PFSK-1 (cell line): ENCODE measurements at regions not wholly inside any gene's neighbourhood (a gene's known extent, or its start where the extent isn't known, plus 50 kb on each side); places are given as distances from the start of the nearest gene placed in this dataset.

Experiments used
- FOXP2 ChIP-seq: optimal IDR thresholded peaks from 2 replicates; pipeline ENCODE3; 2011; ENCODE audit warnings: borderline replicate concordance, control low read depth, inconsistent platforms; ENCODE audit not compliant: insufficient read depth; ENCODE audit errors: extremely low read length, extremely low read depth
- POLR2AphosphoS5 ChIP-seq: IDR thresholded peaks from 2 replicates; pipeline ENCODE4 v1.6.1; 2012; ENCODE audit warnings: low read depth, mild to moderate bottlenecking, control low read depth, low read length, moderate library complexity
- SIN3A ChIP-seq: IDR thresholded peaks from 2 replicates; pipeline ENCODE4 v1.6.1; 2012; ENCODE audit warnings: mild to moderate bottlenecking, low read length, moderate library complexity, borderline replicate concordance; ENCODE audit not compliant: insufficient read depth
- TAF1 ChIP-seq: IDR thresholded peaks from 2 replicates; pipeline ENCODE4 v1.6.1; 2012; ENCODE audit warnings: low read length, control low read depth, borderline replicate concordance; ENCODE audit not compliant: insufficient read depth
- TF ChIP-seq, protein P1 (sequence below), 2 experiments: IDR thresholded peaks; 2 replicates each; pipeline versions ENCODE4 v1.6.1 to v1.8.0; 2011 to 2012; ENCODE audit warnings: low read depth in 2 of 2, low read length in 2 of 2, control low read depth in 1 of 2, inconsistent platforms in 1 of 2, mild to moderate bottlenecking in 1 of 2, moderate library complexity in 1 of 2; ENCODE audit not compliant: insufficient read depth in 1 of 2

- TF ChIP-seq SIN3A (no peak), POLR2AphosphoS5 (no peak), TAF1 (no peak), FOXP2 (no peak)
- TF ChIP-seq, protein P1, sequence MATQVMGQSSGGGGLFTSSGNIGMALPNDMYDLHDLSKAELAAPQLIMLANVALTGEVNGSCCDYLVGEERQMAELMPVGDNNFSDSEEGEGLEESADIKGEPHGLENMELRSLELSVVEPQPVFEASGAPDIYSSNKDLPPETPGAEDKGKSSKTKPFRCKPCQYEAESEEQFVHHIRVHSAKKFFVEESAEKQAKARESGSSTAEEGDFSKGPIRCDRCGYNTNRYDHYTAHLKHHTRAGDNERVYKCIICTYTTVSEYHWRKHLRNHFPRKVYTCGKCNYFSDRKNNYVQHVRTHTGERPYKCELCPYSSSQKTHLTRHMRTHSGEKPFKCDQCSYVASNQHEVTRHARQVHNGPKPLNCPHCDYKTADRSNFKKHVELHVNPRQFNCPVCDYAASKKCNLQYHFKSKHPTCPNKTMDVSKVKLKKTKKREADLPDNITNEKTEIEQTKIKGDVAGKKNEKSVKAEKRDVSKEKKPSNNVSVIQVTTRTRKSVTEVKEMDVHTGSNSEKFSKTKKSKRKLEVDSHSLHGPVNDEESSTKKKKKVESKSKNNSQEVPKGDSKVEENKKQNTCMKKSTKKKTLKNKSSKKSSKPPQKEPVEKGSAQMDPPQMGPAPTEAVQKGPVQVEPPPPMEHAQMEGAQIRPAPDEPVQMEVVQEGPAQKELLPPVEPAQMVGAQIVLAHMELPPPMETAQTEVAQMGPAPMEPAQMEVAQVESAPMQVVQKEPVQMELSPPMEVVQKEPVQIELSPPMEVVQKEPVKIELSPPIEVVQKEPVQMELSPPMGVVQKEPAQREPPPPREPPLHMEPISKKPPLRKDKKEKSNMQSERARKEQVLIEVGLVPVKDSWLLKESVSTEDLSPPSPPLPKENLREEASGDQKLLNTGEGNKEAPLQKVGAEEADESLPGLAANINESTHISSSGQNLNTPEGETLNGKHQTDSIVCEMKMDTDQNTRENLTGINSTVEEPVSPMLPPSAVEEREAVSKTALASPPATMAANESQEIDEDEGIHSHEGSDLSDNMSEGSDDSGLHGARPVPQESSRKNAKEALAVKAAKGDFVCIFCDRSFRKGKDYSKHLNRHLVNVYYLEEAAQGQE (IDR thresholded peaks at IDR 0.05; ENCODE audit: insufficient read depth in 1 of 2, low read depth in 2 of 2, low read length in 2 of 2), result no peak
Measured at GRCh38 chr7:131077735-131078134, 249.9 kb upstream of the MKLN1 start.

DNA sequence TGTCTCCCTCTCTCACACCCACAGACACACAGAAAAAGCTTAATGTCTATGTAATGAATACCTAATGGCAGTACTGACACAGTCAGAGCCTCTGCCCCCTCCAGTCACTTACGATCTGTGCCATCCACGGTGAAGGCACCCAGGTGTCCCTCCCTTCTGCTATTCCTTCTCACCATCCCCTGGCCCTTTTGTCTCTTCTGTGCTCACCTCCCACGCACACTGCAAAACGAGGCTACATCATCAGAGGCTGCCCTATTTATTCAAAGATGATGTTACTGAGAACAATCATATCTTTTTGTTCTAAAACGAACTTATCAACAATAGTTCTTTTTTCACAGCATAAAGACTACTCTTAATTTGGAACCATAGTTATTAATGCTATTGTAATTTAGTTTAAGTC lies 246.9 kb upstream of the MKLN1 start:
- TF ChIP-seq, protein P1 (IDR thresholded peaks at IDR 0.05; ENCODE audit: insufficient read depth in 1 of 2, low read depth in 2 of 2, low read length in 2 of 2), result no peak
- no peak for TF ChIP-seq SIN3A
- no peak for TF ChIP-seq POLR2AphosphoS5
- no peak for TF ChIP-seq FOXP2
- no peak for TF ChIP-seq TAF1

DNA sequence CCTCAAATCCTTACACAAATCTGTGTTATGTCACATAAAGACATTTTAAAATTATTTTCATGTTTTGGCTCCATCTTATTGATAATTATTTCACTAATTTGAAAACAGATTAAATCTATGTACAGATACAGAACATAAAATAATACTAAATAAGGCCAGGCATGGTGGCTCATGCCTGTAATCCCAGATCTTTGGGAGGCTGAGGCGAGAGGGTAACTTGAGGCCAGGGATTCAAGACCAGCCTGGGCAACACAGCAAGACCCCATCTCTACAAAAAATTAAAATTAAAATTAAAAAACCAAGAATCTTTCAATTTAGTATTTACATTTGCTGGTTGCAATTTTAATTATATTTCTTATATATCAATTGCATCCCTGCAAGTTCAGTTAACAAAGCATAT lies 246.4 kb upstream of the MKLN1 start:
- no peak for TF ChIP-seq SIN3A
- no peak for TF ChIP-seq TAF1
- TF ChIP-seq, protein P1 (IDR thresholded peaks at IDR 0.05; ENCODE audit: insufficient read depth in 1 of 2, low read depth in 2 of 2, low read length in 2 of 2), result no peak
- no peak for TF ChIP-seq FOXP2
- TF ChIP-seq POLR2AphosphoS5, result no peak

DNA sequence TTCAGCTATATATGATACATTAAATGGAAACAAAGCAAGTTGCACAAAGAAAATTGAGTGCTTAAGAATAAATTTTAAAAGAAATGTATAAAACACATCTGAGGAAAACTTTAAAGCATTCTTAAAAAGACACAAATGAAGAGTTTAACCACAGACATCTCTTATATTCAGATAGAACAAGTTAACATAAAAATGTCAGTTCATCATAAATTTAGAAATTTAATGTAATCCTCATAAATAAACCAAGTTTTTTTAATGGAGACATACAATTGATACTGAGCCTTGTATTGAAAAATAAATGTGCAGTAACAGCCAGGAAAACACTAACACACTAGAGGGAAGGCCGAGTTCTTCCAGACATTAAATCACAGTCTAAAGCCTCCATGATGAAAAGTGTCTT lies 243.9 kb upstream of the MKLN1 start:
- TF ChIP-seq TAF1 (no peak), SIN3A (no peak), FOXP2 (no peak), POLR2AphosphoS5 (no peak)
- TF ChIP-seq, protein P1 (IDR thresholded peaks at IDR 0.05; ENCODE audit: insufficient read depth in 1 of 2, low read depth in 2 of 2, low read length in 2 of 2), result no peak
